Lower leg skin (tissue), 4 donors: ENCODE measurements at regions not wholly inside any gene's neighbourhood (a gene's known extent, or its start where the extent isn't known, plus 50 kb on each side); places are given as distances from the start of the nearest gene placed in this dataset.

ENCODE experiments used
- DNase-seq, 2 donors: peaks; one replicate each; pipeline ENCODE4 v3.0.0-alpha.2; 2019; ENCODE audit warnings: low spot score in 2 of 2
- H3K4me3 ChIP-seq: fragments of 200-600 bp; sonication (generic); 2 replicates; pipeline ENCODE4 v1.5.1; 2017; ENCODE audit warnings: mild to moderate bottlenecking, low read depth; ENCODE audit not compliant: poor library complexity, severe bottlenecking
- CTCF ChIP-seq, 3 donors: fragments of 450-650 bp; IDR thresholded peaks; one replicate each; pipeline ENCODE4 v1.5.1; 2016; ENCODE audit warnings: antibody characterized with exemption in 3 of 3, mild to moderate bottlenecking in 3 of 3, moderate library complexity in 2 of 3
- POLR2A ChIP-seq, 2 donors: fragments of 450-650 bp; IDR thresholded peaks; one replicate each; pipeline ENCODE4 v1.6.1; 2016 to 2017; ENCODE audit warnings: antibody characterized with exemption in 2 of 2, mild to moderate bottlenecking in 1 of 2, moderate library complexity in 1 of 2
- WGBS, 2 donors: methylation state at CpG; one replicate each; pipeline ENCODE4 v1.1.5; 2018; 5-methylcytosine and 5-hydroxymethylcytosine counted together
- intact Hi-C: fragments of 100-400 bp; cut with DNase I; formaldehyde crosslinking; loops from one replicate; pipeline ENCODE4 v1.15.0; 2023; ENCODE audit warnings: low total_unique reads

- no peak for DNase-seq
- 39 to 50% methylated on average over 2 of the region's 2 CpGs for WGBS, 2 donors
- TF ChIP-seq POLR2A (IDR thresholded peaks at IDR 0.05) (no peak), CTCF (IDR thresholded peaks at IDR 0.05) (no peak)
- H3K4me3 ChIP-seq = no peak overlapping the region
- intact Hi-C loops = no loop called here
Observed at GRCh38 chr4:12679217-12679616, 804.9 kb downstream of the RAB28 start.

GRCh38 chr4:12674184-12674583 is 810.0 kb downstream of the RAB28 start:
- no peak overlapping the region for H3K4me3 ChIP-seq
- no peak for TF ChIP-seq CTCF (IDR thresholded peaks at IDR 0.05)
- TF ChIP-seq POLR2A (IDR thresholded peaks at IDR 0.05) = no peak

GRCh38 chr4:12672303-12672702 is 811.8 kb downstream of the RAB28 start:
- DNase-seq = no peak
- TF ChIP-seq CTCF (IDR thresholded peaks at IDR 0.05) = no peak
- 66 to 72% methylated on average over 4 of the region's 4 CpGs for WGBS, 2 donors
- H3K4me3 ChIP-seq = no peak overlapping the region
- intact Hi-C loops = no loop called here

More at GRCh38 chr4:12674184-12674583, 810.0 kb downstream of the RAB28 start:
- intact Hi-C loops = no loop called here
- DNase-seq = no peak

- no peak for DNase-seq
- no peak for TF ChIP-seq POLR2A (IDR thresholded peaks at IDR 0.05)
- no peak for TF ChIP-seq CTCF (IDR thresholded peaks at IDR 0.05)
- 85 to 91% methylated on average over 2 of the region's 2 CpGs for WGBS, 2 donors
- intact Hi-C loops = no loop called here
- H3K4me3 ChIP-seq = no peak overlapping the region
Observed at GRCh38 chr4:12658146-12658545, 826.0 kb downstream of the RAB28 start.

- TF ChIP-seq POLR2A (IDR thresholded peaks at IDR 0.05) (no peak), CTCF (IDR thresholded peaks at IDR 0.05) (no peak)
- 32 to 49% methylated on average over 3 of the region's 3 CpGs for WGBS, 2 donors
- intact Hi-C loops = no loop called here
- H3K4me3 ChIP-seq = no peak overlapping the region
- DNase-seq = no peak
Observed at GRCh38 chr4:12651876-12652275, 832.3 kb downstream of the RAB28 start.

- intact Hi-C loops = no loop called here
- TF ChIP-seq CTCF (IDR thresholded peaks at IDR 0.05) = no peak
- TF ChIP-seq POLR2A (IDR thresholded peaks at IDR 0.05) = no peak
- no peak overlapping the region for H3K4me3 ChIP-seq
- no peak for DNase-seq
Observed at GRCh38 chr4:12645732-12646131, 838.4 kb downstream of the RAB28 start.
